Naive thymus-derived CD4-positive, alpha-beta T cell (primary cell): ENCODE measurements at regions not wholly inside any gene's neighbourhood (a gene's known extent, or its start where the extent isn't known, plus 50 kb on each side); places are given as distances from the start of the nearest gene placed in this dataset.
"Not testable (repeated sequence)": the region's sequence is repeated elsewhere in the genome, so short reads cannot be mapped to it uniquely, and the experiment has no call there.

Source experiments
- ATAC-seq: fragments of 150-1000 bp; cut with Tn5 transposase; 2 replicates; pipeline ENCODE4 v1.10.0; 2021; ENCODE audit warnings: mild to moderate bottlenecking, moderate library complexity
- CTCF ChIA-PET: fragments of 350-600 bp; sonication (Branson Sonifier 250); formaldehyde crosslinking; loops from one replicate; lab custom pipeline; 2021; ENCODE audit warnings: antibody characterized with exemption; lab: Charles Lee
- POLR2A ChIA-PET: fragments of 350-600 bp; sonication (Branson Sonifier 250); formaldehyde crosslinking; loops from one replicate; lab custom pipeline; 2021; ENCODE audit warnings: antibody characterized with exemption, inconsistent platforms; lab: Charles Lee
- DNase-seq, 9 donors: peaks; one replicate each; pipeline versions ENCODE4 v3.0.0 to v3.0.0-alpha.2; 2020 to 2022; ENCODE audit warnings: mixed read lengths in 1 of 9
- H3K27ac ChIP-seq: one replicate; pipeline ENCODE4 v1.7.0; 2013; ENCODE audit warnings: mild to moderate bottlenecking, low read depth, low read length, moderate library complexity
- H3K27me3 ChIP-seq, 2 donors: one replicate each; pipeline ENCODE4 v1.7.0; 2013; ENCODE audit warnings: low read length in 2 of 2, mild to moderate bottlenecking in 2 of 2, moderate library complexity in 2 of 2; ENCODE audit not compliant: control insufficient read depth in 2 of 2, insufficient read depth in 2 of 2
- H3K36me3 ChIP-seq, 3 experiments: 1 replicate in 2 of 3; 2 replicates in 1 of 3; pipeline ENCODE4 v1.7.0; 2013; ENCODE audit warnings: low read length in 3 of 3, mild to moderate bottlenecking in 3 of 3, moderate library complexity in 1 of 3; ENCODE audit not compliant: insufficient read depth in 3 of 3, control insufficient read depth in 2 of 3
- H3K4me1 ChIP-seq, 2 donors: one replicate each; pipeline ENCODE4 v1.7.0; 2013; ENCODE audit warnings: low read length in 2 of 2, mild to moderate bottlenecking in 2 of 2, moderate library complexity in 1 of 2; ENCODE audit not compliant: control insufficient read depth in 2 of 2, insufficient read depth in 2 of 2
- H3K4me3 ChIP-seq: 2 replicates; pipeline ENCODE4 v1.7.0; 2013; ENCODE audit warnings: mild to moderate bottlenecking, low read length
- H3K9me3 ChIP-seq, 3 experiments: 1 replicate in 2 of 3; 2 replicates in 1 of 3; pipeline ENCODE4 v1.7.0; 2013; ENCODE audit warnings: low read length in 3 of 3; ENCODE audit not compliant: control insufficient read depth in 2 of 3
- H3K27ac Mint-ChIP-seq, 9 donors: one replicate each; pipeline ENCODE4 v1.8.0; 2020 to 2022; ENCODE audit warnings: mixed read lengths in 9 of 9, mild to moderate bottlenecking in 8 of 9, moderate library complexity in 5 of 9, inconsistent platforms in 2 of 9
- H3K27me3 Mint-ChIP-seq, 5 donors: one replicate each; pipeline ENCODE4 v1.8.0; 2021 to 2022; ENCODE audit warnings: mixed read lengths in 5 of 5, mild to moderate bottlenecking in 1 of 5
- H3K36me3 Mint-ChIP-seq, 5 donors: one replicate each; pipeline ENCODE4 v1.8.0; 2020 to 2022; ENCODE audit warnings: mixed read lengths in 5 of 5, mild to moderate bottlenecking in 3 of 5, inconsistent platforms in 1 of 5
- H3K4me1 Mint-ChIP-seq, 7 donors: one replicate each; pipeline ENCODE4 v1.8.0; 2020 to 2022; ENCODE audit warnings: mixed read lengths in 7 of 7, mild to moderate bottlenecking in 3 of 7, inconsistent platforms in 1 of 7
- H3K4me3 Mint-ChIP-seq, 10 donors: one replicate each; pipeline ENCODE4 v1.8.0; 2020 to 2022; ENCODE audit warnings: mild to moderate bottlenecking in 10 of 10, mixed read lengths in 10 of 10, moderate library complexity in 6 of 10, inconsistent platforms in 2 of 10
- H3K9me3 Mint-ChIP-seq, 11 donors: one replicate each; pipeline ENCODE4 v1.8.0; 2020 to 2022; ENCODE audit warnings: mixed read lengths in 11 of 11, mild to moderate bottlenecking in 4 of 11, inconsistent platforms in 1 of 11, moderate library complexity in 1 of 11
- intact Hi-C, 2 donors: fragments of 100-400 bp; cut with micrococcal nuclease; formaldehyde crosslinking; loops; one replicate each; pipeline ENCODE4 v1.15.1; 2023

GRCh38 chr18:46179306-46179705 lies 75.1 kb downstream of the HAUS1 start:
- peaks cover 0 to 5% (median 0%) of the 10 kb centered on the region in 3 experiments for H3K36me3 ChIP-seq
- no peaks in the 10 kb centered on the region for H3K27me3 Mint-ChIP-seq
- ChIA-PET POLR2A (interaction anchor here (0.7 kb wide), 1 partner anchor 25 kb away, joined by 5 read pairs; no protein-coding TSS in a partner anchor), CTCF (interaction anchor here (0.7 to 0.8 kb wide), 2 partner anchors 30 to 81 kb away, joined by 3 read pairs; no protein-coding TSS in a partner anchor)
- H3K27me3 ChIP-seq: no peaks in the 10 kb centered on the region
- H3K27ac Mint-ChIP-seq: peak overlapping the region in 4 of 9 donors; percentile 29 to 65 (median 48)
- H3K4me1 ChIP-seq: peaks cover 27 to 43% of the 10 kb centered on the region in 2 donors
- H3K4me3 ChIP-seq: no peak overlapping the region
- intact Hi-C loops: no loop called here
- no peaks in the 10 kb centered on the region for H3K9me3 Mint-ChIP-seq
- DNase-seq (no peak), ATAC-seq (no peak)
- peak overlapping the region in 6 of 10 donors; percentile 14 to 71 (median 46) for H3K4me3 Mint-ChIP-seq
- peaks cover 55 to 91% (median 69%) of the 10 kb centered on the region in 7 donors for H3K4me1 Mint-ChIP-seq
- H3K36me3 Mint-ChIP-seq: peaks cover 0 to 13% (median 4%) of the 10 kb centered on the region in 5 donors
- H3K27ac ChIP-seq: no peak overlapping the region
- H3K9me3 ChIP-seq: no peaks in the 10 kb centered on the region

- no peak overlapping the region for H3K4me3 ChIP-seq
- peak overlapping the region; percentile 25 for H3K27ac ChIP-seq
- H3K4me1 ChIP-seq: peaks cover 16 to 40% of the 10 kb centered on the region in 2 donors
- ATAC-seq (no peak), DNase-seq (no peak)
- H3K27ac Mint-ChIP-seq: peak overlapping the region in 8 of 9 donors; percentile 37 to 79 (median 56)
- intact Hi-C loops: no loop called here
- H3K27me3 ChIP-seq: no peaks in the 10 kb centered on the region
- no peaks in the 10 kb centered on the region for H3K9me3 ChIP-seq
- H3K36me3 ChIP-seq: peaks cover 0 to 4% (median 0%) of the 10 kb centered on the region in 3 experiments
- H3K4me3 Mint-ChIP-seq: peak overlapping the region in 8 of 10 donors; percentile 14 to 71 (median 47)
- ChIA-PET POLR2A (interaction anchor here (0.5 to 1.2 kb wide), 2 partner anchors 9 to 42 kb away, joined by 3 read pairs; a partner anchor contains a TSS), CTCF (interaction anchor here (0.6 to 1.3 kb wide), 3 partner anchors 10 to 475 kb away, joined by 3 to 8 read pairs (median 3); a partner anchor contains a TSS)
- H3K4me1 Mint-ChIP-seq: peaks cover 38 to 84% (median 60%) of the 10 kb centered on the region in 7 donors
- H3K9me3 Mint-ChIP-seq: no peaks in the 10 kb centered on the region
- peaks cover 0 to 6% (median 6%) of the 10 kb centered on the region in 5 donors for H3K36me3 Mint-ChIP-seq
- no peaks in the 10 kb centered on the region for H3K27me3 Mint-ChIP-seq
Observed at GRCh38 chr18:46182633-46183358, 78.6 kb downstream of the HAUS1 start.

DNA sequence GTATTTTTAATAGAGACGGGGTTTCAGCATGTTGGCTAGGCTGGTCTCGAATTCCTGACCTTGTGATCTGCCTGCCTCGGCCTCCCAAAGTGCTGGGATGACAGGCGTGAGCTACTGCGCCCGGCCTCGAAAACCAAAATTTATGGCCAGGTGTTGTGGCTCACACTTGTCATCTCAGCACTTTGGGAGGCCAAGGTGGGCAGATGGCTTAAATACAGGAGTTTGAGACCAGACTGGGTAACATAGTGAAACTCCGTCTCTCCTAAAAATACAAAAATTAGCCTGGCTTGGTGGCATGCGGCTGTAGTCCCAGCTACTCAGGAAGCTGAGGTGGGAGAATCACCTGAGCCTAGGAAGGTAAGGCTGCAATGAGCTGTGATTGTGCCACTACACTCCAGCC lies 80.1 kb downstream of the HAUS1 start:
- H3K27me3 Mint-ChIP-seq, POLR2A ChIA-PET, H3K36me3 Mint-ChIP-seq, ATAC-seq, H3K27me3 ChIP-seq, H3K4me3 ChIP-seq, H3K9me3 ChIP-seq, DNase-seq, intact Hi-C loops, H3K9me3 Mint-ChIP-seq, H3K36me3 ChIP-seq, H3K27ac ChIP-seq: not testable (repeated sequence)
- peaks cover 11 to 30% of the 10 kb centered on the region in 2 donors for H3K4me1 ChIP-seq
- peaks cover 30 to 79% (median 55%) of the 10 kb centered on the region in 7 donors for H3K4me1 Mint-ChIP-seq
- peak overlapping the region in 4 of 9 donors; percentile 19 to 83 (median 52) for H3K27ac Mint-ChIP-seq
- peak overlapping the region in 7 of 10 donors; percentile 16 to 71 (median 59) for H3K4me3 Mint-ChIP-seq
- CTCF ChIA-PET: interaction anchor here (3.0 kb wide), 1 partner anchor 11 kb away, joined by 9 read pairs; a partner anchor contains a TSS

- H3K4me1 ChIP-seq: peaks cover 11 to 31% of the 10 kb centered on the region in 2 donors
- intact Hi-C loops: no loop called here
- H3K36me3 Mint-ChIP-seq: peaks cover 0 to 7% (median 4%) of the 10 kb centered on the region in 5 donors
- ChIA-PET POLR2A (no interaction called here), CTCF (interaction anchor here (3.0 kb wide), 1 partner anchor 12 kb away, joined by 9 read pairs; a partner anchor contains a TSS)
- DNase-seq: no peak
- H3K27me3 Mint-ChIP-seq: no peaks in the 10 kb centered on the region
- H3K27me3 ChIP-seq: no peaks in the 10 kb centered on the region
- no peaks in the 10 kb centered on the region for H3K9me3 Mint-ChIP-seq
- no peak overlapping the region for H3K27ac ChIP-seq
- peak; percentile 14 for ATAC-seq
- H3K4me1 Mint-ChIP-seq: peaks cover 30 to 79% (median 55%) of the 10 kb centered on the region in 7 donors
- H3K4me3 Mint-ChIP-seq: peak overlapping the region in 6 of 10 donors; percentile 16 to 63 (median 44)
- no peaks in the 10 kb centered on the region for H3K9me3 ChIP-seq
- H3K4me3 ChIP-seq: no peak overlapping the region
- H3K36me3 ChIP-seq: peaks cover 0 to 4% (median 0%) of the 10 kb centered on the region in 3 experiments
- peak overlapping the region in 6 of 9 donors; percentile 13 to 83 (median 46) for H3K27ac Mint-ChIP-seq
Observed at GRCh38 chr18:46184727-46185126, 80.5 kb downstream of the HAUS1 start.

DNA sequence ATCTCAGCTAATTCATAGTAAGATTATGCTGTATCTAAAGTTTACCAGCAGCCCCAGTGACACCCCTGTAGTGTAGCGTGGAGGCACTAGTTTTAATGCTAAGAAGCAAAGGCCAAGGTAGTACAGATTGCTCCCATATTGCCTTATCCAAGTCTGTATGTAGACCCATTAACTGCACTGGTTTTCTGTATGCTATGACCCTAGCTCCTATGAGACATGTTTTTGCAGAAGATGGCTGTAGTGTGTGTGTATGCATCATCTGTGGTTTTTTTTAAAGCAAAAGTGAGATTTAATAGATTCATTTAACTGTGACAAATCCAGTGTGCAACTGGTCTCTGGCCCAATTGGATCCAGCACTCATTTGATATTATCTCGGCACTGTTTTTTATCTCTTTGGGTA lies 86.5 kb downstream of the HAUS1 start:
- Mint-ChIP-seq H3K36me3 (peaks cover 0 to 12% (median 5%) of the 10 kb centered on the region in 5 donors), H3K4me1 (peaks cover 8 to 47% (median 39%) of the 10 kb centered on the region in 7 donors), H3K4me3 (peak overlapping the region in 1 of 10 donors; percentile 9), H3K27me3 (no peaks in the 10 kb centered on the region), H3K27ac (peak overlapping the region in 5 of 9 donors; percentile 1 to 43 (median 21)), H3K9me3 (no peaks in the 10 kb centered on the region)
- intact Hi-C loops: loop anchor here in 1 of 2 donors (2.0 kb wide), 2 partner anchors 14 to 16 kb away; a partner anchor contains a TSS
- H3K27me3 ChIP-seq: no peaks in the 10 kb centered on the region
- H3K4me1 ChIP-seq: peaks cover 0 to 9% of the 10 kb centered on the region in 2 donors
- POLR2A ChIA-PET: no interaction called here
- no peak overlapping the region for H3K4me3 ChIP-seq
- H3K36me3 ChIP-seq: peaks cover 0 to 4% (median 0%) of the 10 kb centered on the region in 3 experiments
- no peak overlapping the region for H3K27ac ChIP-seq
- CTCF ChIA-PET: no interaction called here
- ATAC-seq: no peak
- no peak for DNase-seq
- no peaks in the 10 kb centered on the region for H3K9me3 ChIP-seq

DNA sequence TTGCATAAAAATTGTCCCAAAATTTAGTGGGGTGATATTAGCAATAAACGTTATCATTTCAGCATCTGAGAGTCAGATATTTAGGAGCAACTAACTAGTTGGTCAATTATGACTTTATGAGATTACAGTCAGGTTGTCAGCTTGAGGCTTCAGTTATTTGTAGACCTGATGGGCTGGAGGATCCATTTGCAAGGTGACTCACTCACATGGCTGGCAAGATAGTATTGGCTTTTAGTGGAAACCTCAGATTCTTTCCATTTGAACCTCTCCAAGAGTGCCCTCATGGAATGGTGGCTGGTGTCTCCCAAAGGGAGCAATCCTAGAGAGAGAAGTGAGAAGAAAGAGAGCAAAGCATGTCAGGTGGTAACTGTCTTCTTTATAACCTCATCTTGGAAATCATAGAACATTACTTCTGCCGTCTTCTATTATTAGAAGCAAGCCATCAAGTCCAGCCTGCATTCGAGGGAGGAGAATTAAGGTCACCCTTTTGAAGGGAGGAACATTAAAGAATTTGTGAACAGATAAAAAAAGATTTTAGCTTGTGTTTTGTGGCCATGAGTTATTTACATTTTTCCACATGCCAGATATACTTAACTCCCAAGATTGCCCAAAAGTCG lies 92.5 kb downstream of the HAUS1 start:
- no peaks in the 10 kb centered on the region for H3K9me3 ChIP-seq
- Mint-ChIP-seq H3K27me3 (no peaks in the 10 kb centered on the region), H3K27ac (peak overlapping the region in 1 of 9 donors; percentile 72), H3K4me1 (peaks cover 22 to 60% (median 54%) of the 10 kb centered on the region in 7 donors), H3K36me3 (peaks cover 0 to 25% (median 10%) of the 10 kb centered on the region in 5 donors), H3K9me3 (no peaks in the 10 kb centered on the region), H3K4me3 (no peak overlapping the region)
- no peak overlapping the region for H3K4me3 ChIP-seq
- no peaks in the 10 kb centered on the region for H3K36me3 ChIP-seq
- no peak for DNase-seq
- POLR2A ChIA-PET: no interaction called here
- H3K27me3 ChIP-seq: no peaks in the 10 kb centered on the region
- CTCF ChIA-PET: interaction anchor here (0.6 kb wide), 1 partner anchor 388 kb away, joined by 3 read pairs; no protein-coding TSS in a partner anchor
- no peak for ATAC-seq
- peaks cover 0 to 4% of the 10 kb centered on the region in 2 donors for H3K4me1 ChIP-seq
- intact Hi-C loops: no loop called here
- H3K27ac ChIP-seq: no peak overlapping the region
